NCI-H2029 (cell line): ENCODE measurements at regions not wholly inside any gene's neighbourhood (a gene's known extent, or its start where the extent isn't known, plus 50 kb on each side); places are given as distances from the start of the nearest gene placed in this dataset.
A peak's percentile ranks its signal among the peaks of the same experiment; 100 is the strongest.

ENCODE experiments used
- DNase-seq: peaks from one replicate; lab custom pipeline; 2025; lab: John Stamatoyannopoulos, UW

GRCh38 chr10:34866848-34867247 lies 51.8 kb upstream of the PARD3 start:
- peak; percentile 14 for DNase-seq
